WTC11 (cell line): ENCODE measurements at regions not wholly inside any gene's neighbourhood (a gene's known extent, or its start where the extent isn't known, plus 50 kb on each side); places are given as distances from the start of the nearest gene placed in this dataset.

Experiments
- ATAC-seq: fragments of 200-7000 bp; cut with Tn5 transposase; 2 replicates; pipeline ENCODE4 v1.10.0; 2021; ENCODE audit warnings: mild to moderate bottlenecking, moderate library complexity
- CTCF ChIA-PET: fragments of 300-600 bp; sonication (Branson Sonifier 250); formaldehyde crosslinking; loops from one replicate; lab custom pipeline; 2021; ENCODE audit warnings: antibody characterized with exemption; lab: Charles Lee
- POLR2A ChIA-PET: fragments of 350-600 bp; sonication (Branson Sonifier 250); formaldehyde crosslinking; loops from one replicate; lab custom pipeline; 2021; ENCODE audit warnings: antibody characterized with exemption; lab: Charles Lee
- DNase-seq: peaks from one replicate; pipeline ENCODE4 v3.0.0; 2021; ENCODE audit warnings: low spot score
- H3K27ac Mint-ChIP-seq: 2 replicates; pipeline ENCODE4 v1.8.0; 2021; ENCODE audit warnings: mixed read lengths
- H3K27me3 Mint-ChIP-seq: 2 replicates; pipeline ENCODE4 v1.8.0; 2021; ENCODE audit warnings: low read depth, mild to moderate bottlenecking, moderate library complexity, mixed read lengths
- H3K36me3 Mint-ChIP-seq: 2 replicates; pipeline ENCODE4 v1.8.0; 2021; ENCODE audit warnings: mixed read lengths
- H3K4me1 Mint-ChIP-seq: 2 replicates; pipeline ENCODE4 v1.8.0; 2022; ENCODE audit warnings: mixed read lengths
- H3K4me3 Mint-ChIP-seq: 2 replicates; pipeline ENCODE4 v1.8.0; 2021; ENCODE audit warnings: mild to moderate bottlenecking, moderate library complexity, mixed read lengths
- H3K9me3 Mint-ChIP-seq: 2 replicates; pipeline ENCODE4 v1.8.0; 2021; ENCODE audit warnings: mixed read lengths
- CREB1 ChIP-seq: sonication (generic); formaldehyde crosslinking; IDR thresholded peaks from 2 replicates; pipeline ENCODE4 v1.8.0; 2023; ENCODE audit warnings: mild to moderate bottlenecking, missing genetic modification reagents
- ETV6 ChIP-seq: sonication (generic); formaldehyde crosslinking; IDR thresholded peaks from 2 replicates; pipeline ENCODE4 v1.8.1; 2022; ENCODE audit warnings: mild to moderate bottlenecking, missing genetic modification reagents
- MYBL2 ChIP-seq: sonication (generic); formaldehyde crosslinking; IDR thresholded peaks from 2 replicates; pipeline ENCODE4 v1.8.1; 2023; ENCODE audit warnings: mild to moderate bottlenecking, moderate library complexity, missing genetic modification reagents
- NR1H2 ChIP-seq: sonication (generic); formaldehyde crosslinking; IDR thresholded peaks from 2 replicates; pipeline ENCODE4 v1.9.0; 2021; ENCODE audit warnings: mild to moderate bottlenecking, moderate library complexity, missing genetic modification reagents
- SMAD4 ChIP-seq: sonication (generic); formaldehyde crosslinking; IDR thresholded peaks from 2 replicates; pipeline ENCODE4 v1.8.0; 2022; ENCODE audit warnings: mild to moderate bottlenecking, missing genetic modification reagents
- ZNF138 ChIP-seq: sonication (generic); formaldehyde crosslinking; conservative IDR thresholded peaks from 2 replicates; pipeline ENCODE4 v1.8.1; 2022; ENCODE audit warnings: mild to moderate bottlenecking, moderate library complexity, missing genetic modification reagents
- ZNF416 ChIP-seq: fragments of 250-450 bp; sonication (Bioruptor Pico); IDR thresholded peaks from 2 replicates; pipeline ENCODE4 v1.9.0; 2021; ENCODE audit warnings: mild to moderate bottlenecking, inconsistent platforms
- ZNF671 ChIP-seq: fragments of 250-450 bp; sonication (Bioruptor Pico); IDR thresholded peaks from 2 replicates; pipeline ENCODE4 v1.8.0; 2021; ENCODE audit warnings: mild to moderate bottlenecking
- TF ChIP-seq, protein P1 (sequence below): fragments of 250-450 bp; sonication (Bioruptor Pico); IDR thresholded peaks from 2 replicates; pipeline ENCODE4 v2.1.2; 2022; ENCODE audit warnings: mild to moderate bottlenecking, moderate library complexity
- TF ChIP-seq, protein P2 (sequence below): sonication (generic); formaldehyde crosslinking; IDR thresholded peaks from 2 replicates; pipeline ENCODE4 v1.8.0; 2022; ENCODE audit warnings: missing genetic modification reagents
- TF ChIP-seq, protein P3 (sequence below): sonication (generic); formaldehyde crosslinking; IDR thresholded peaks from 2 replicates; pipeline ENCODE4 v1.8.1; 2022; ENCODE audit warnings: low read depth, mild to moderate bottlenecking, moderate library complexity, missing genetic modification reagents, borderline replicate concordance
- TF ChIP-seq, protein P4 (sequence below): sonication (generic); formaldehyde crosslinking; IDR thresholded peaks from 2 replicates; pipeline ENCODE4 v1.8.1; 2023; ENCODE audit warnings: mild to moderate bottlenecking, missing genetic modification reagents, moderate library complexity
- TF ChIP-seq, protein P5 (sequence below): sonication (generic); formaldehyde crosslinking; IDR thresholded peaks from 2 replicates; pipeline ENCODE4 v1.8.0; 2023; ENCODE audit warnings: missing genetic modification reagents, mild to moderate bottlenecking, borderline replicate concordance

DNA sequence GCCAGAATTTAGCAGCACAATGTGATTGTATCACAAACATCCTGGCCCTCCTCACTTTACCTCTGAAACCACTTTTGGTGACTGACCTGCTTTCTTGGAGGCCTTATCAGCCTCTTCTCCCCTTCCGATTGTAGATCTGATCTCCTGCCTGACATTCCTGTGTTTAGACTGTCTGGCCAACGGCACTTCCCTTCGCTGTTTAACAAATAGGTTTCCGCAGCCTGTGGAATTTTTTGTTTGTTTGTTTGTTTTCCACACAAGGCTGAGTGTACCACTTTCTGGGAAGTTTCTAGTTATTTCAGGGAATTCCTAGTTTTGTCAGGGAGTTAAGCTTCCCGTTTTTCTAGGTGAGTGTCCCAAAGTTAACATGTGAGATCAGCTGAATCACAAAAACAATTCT, 65.9 kb upstream of the CDKN3 start (continued):
- TF ChIP-seq ETV6 (CRISPR knock-in tag) (no peak), SMAD4 (CRISPR knock-in tag) (no peak)
- TF ChIP-seq, protein P1, sequence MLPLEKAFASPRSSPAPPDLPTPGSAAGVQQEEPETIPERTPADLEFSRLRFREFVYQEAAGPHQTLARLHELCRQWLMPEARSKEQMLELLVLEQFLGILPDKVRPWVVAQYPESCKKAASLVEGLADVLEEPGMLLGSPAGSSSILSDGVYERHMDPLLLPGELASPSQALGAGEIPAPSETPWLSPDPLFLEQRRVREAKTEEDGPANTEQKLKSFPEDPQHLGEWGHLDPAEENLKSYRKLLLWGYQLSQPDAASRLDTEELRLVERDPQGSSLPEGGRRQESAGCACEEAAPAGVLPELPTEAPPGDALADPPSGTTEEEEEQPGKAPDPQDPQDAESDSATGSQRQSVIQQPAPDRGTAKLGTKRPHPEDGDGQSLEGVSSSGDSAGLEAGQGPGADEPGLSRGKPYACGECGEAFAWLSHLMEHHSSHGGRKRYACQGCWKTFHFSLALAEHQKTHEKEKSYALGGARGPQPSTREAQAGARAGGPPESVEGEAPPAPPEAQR (CRISPR knock-in tag): no peak
- TF ChIP-seq, all 79 proteins: peak for 0

DNA sequence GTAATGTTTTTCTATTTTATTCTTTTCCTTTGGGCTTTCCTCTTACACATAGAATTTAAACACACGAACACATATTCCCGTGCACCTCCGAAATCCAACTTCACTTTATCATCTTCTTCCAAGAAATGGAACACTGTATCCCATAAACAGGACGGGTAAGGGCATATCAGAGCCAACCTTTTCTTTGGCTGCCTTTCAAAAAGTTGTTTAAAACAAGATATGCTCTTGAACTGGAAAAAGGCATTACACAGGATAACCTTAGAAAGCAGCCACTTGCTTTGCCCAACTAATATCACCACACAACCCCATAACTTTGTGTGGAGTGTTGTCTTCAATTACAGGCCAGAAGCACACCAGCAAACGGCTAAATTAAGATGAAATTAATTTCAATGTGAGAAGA, 65.3 kb upstream of the CDKN3 start:
- H3K27ac Mint-ChIP-seq: no peak overlapping the region
- H3K4me3 Mint-ChIP-seq: no peak overlapping the region
- ChIA-PET CTCF (interaction anchor here (1.5 kb wide), 1 partner anchor 17 kb away, joined by 6 read pairs; no protein-coding TSS in a partner anchor), POLR2A (no interaction called here)
- no peaks in the 10 kb centered on the region for H3K27me3 Mint-ChIP-seq
- DNase-seq (no peak), ATAC-seq (no peak)
- no peaks in the 10 kb centered on the region for H3K9me3 Mint-ChIP-seq
- TF ChIP-seq ZNF416 (CRISPR knock-in tag) (no peak), MYBL2 (CRISPR knock-in tag) (no peak), ZNF138 (CRISPR knock-in tag) (no peak), ZNF671 (no peak), NR1H2 (CRISPR knock-in tag) (no peak), CREB1 (CRISPR knock-in tag) (no peak)
- TF ChIP-seq, protein P2, sequence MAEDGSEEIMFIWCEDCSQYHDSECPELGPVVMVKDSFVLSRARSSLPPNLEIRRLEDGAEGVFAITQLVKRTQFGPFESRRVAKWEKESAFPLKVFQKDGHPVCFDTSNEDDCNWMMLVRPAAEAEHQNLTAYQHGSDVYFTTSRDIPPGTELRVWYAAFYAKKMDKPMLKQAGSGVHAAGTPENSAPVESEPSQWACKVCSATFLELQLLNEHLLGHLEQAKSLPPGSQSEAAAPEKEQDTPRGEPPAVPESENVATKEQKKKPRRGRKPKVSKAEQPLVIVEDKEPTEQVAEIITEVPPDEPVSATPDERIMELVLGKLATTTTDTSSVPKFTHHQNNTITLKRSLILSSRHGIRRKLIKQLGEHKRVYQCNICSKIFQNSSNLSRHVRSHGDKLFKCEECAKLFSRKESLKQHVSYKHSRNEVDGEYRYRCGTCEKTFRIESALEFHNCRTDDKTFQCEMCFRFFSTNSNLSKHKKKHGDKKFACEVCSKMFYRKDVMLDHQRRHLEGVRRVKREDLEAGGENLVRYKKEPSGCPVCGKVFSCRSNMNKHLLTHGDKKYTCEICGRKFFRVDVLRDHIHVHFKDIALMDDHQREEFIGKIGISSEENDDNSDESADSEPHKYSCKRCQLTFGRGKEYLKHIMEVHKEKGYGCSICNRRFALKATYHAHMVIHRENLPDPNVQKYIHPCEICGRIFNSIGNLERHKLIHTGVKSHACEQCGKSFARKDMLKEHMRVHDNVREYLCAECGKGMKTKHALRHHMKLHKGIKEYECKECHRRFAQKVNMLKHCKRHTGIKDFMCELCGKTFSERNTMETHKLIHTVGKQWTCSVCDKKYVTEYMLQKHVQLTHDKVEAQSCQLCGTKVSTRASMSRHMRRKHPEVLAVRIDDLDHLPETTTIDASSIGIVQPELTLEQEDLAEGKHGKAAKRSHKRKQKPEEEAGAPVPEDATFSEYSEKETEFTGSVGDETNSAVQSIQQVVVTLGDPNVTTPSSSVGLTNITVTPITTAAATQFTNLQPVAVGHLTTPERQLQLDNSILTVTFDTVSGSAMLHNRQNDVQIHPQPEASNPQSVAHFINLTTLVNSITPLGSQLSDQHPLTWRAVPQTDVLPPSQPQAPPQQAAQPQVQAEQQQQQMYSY: no peak
- TF ChIP-seq, protein P3, sequence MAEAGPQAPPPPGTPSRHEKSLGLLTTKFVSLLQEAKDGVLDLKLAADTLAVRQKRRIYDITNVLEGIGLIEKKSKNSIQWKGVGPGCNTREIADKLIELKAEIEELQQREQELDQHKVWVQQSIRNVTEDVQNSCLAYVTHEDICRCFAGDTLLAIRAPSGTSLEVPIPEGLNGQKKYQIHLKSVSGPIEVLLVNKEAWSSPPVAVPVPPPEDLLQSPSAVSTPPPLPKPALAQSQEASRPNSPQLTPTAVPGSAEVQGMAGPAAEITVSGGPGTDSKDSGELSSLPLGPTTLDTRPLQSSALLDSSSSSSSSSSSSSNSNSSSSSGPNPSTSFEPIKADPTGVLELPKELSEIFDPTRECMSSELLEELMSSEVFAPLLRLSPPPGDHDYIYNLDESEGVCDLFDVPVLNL (CRISPR knock-in tag): no peak
- H3K4me1 Mint-ChIP-seq: peaks cover 6% of the 10 kb centered on the region
- no peaks in the 10 kb centered on the region for H3K36me3 Mint-ChIP-seq

DNA sequence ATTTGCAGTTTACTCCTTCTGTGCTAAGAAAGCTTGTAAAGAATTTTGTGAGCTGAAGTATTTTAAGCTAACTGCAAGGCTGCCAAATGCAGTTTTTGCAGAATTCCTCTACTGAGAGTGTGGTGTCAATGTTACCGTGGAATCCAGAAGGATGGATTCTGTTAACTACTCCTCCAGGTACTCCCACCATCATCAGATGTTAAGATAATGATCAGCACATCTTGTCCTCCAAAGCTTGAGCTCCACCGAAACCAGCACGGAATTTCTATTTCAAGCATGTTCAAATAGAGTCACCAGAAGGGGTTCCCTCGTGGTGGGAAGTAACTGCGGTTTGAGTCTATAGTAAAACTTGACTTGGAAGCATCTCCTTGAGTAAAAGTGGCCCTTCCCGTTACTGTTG, 64.3 kb upstream of the CDKN3 start:
- H3K27ac Mint-ChIP-seq: no peak overlapping the region
- H3K4me1 Mint-ChIP-seq: peaks cover 12% of the 10 kb centered on the region
- no peaks in the 10 kb centered on the region for H3K9me3 Mint-ChIP-seq
- no peak for ATAC-seq
- H3K36me3 Mint-ChIP-seq: no peaks in the 10 kb centered on the region
- DNase-seq: no peak
- ChIA-PET CTCF (interaction anchor here (1.5 kb wide), 1 partner anchor 16 kb away, joined by 6 read pairs; no protein-coding TSS in a partner anchor), POLR2A (no interaction called here)
- H3K27me3 Mint-ChIP-seq: no peaks in the 10 kb centered on the region
- no peak overlapping the region for H3K4me3 Mint-ChIP-seq
- TF ChIP-seq, protein P4, sequence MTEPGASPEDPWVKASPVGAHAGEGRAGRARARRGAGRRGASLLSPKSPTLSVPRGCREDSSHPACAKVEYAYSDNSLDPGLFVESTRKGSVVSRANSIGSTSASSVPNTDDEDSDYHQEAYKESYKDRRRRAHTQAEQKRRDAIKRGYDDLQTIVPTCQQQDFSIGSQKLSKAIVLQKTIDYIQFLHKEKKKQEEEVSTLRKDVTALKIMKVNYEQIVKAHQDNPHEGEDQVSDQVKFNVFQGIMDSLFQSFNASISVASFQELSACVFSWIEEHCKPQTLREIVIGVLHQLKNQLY (CRISPR knock-in tag): no peak
- TF ChIP-seq, protein P5, sequence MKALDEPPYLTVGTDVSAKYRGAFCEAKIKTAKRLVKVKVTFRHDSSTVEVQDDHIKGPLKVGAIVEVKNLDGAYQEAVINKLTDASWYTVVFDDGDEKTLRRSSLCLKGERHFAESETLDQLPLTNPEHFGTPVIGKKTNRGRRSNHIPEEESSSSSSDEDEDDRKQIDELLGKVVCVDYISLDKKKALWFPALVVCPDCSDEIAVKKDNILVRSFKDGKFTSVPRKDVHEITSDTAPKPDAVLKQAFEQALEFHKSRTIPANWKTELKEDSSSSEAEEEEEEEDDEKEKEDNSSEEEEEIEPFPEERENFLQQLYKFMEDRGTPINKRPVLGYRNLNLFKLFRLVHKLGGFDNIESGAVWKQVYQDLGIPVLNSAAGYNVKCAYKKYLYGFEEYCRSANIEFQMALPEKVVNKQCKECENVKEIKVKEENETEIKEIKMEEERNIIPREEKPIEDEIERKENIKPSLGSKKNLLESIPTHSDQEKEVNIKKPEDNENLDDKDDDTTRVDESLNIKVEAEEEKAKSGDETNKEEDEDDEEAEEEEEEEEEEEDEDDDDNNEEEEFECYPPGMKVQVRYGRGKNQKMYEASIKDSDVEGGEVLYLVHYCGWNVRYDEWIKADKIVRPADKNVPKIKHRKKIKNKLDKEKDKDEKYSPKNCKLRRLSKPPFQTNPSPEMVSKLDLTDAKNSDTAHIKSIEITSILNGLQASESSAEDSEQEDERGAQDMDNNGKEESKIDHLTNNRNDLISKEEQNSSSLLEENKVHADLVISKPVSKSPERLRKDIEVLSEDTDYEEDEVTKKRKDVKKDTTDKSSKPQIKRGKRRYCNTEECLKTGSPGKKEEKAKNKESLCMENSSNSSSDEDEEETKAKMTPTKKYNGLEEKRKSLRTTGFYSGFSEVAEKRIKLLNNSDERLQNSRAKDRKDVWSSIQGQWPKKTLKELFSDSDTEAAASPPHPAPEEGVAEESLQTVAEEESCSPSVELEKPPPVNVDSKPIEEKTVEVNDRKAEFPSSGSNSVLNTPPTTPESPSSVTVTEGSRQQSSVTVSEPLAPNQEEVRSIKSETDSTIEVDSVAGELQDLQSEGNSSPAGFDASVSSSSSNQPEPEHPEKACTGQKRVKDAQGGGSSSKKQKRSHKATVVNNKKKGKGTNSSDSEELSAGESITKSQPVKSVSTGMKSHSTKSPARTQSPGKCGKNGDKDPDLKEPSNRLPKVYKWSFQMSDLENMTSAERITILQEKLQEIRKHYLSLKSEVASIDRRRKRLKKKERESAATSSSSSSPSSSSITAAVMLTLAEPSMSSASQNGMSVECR (CRISPR knock-in tag): no peak
